ENCODE measurements at regions not wholly inside any gene's neighbourhood (a gene's known extent, or its start where the extent isn't known, plus 50 kb on each side); places are given as distances from the start of the nearest gene placed in this dataset.

DNA sequence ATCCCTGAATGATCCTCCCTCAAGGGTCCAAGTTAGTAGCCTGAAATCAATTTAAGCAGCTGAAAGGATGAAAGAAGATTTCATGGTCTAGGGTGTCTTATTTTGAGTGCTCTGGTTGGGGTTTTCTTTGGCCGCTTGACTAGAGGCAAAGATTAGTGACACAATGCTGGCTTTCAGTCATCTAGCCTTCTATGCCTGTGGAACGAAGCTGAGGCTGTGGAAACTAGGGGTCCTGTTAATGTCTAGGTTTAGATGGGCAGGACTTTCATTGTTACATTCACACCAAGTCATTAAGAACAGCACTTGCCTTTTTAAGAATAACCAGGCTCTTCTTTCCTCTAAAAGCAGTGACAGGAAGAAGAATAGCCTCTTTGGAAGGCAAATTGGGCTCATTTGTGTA lies 253.8 kb upstream of the E2F7 start:
- Histone ChIP-seq H3K9me3 (ENCODE audit: control insufficient read depth, insufficient read depth, low read depth, low read length) (no peaks in the 10 kb centered on the region), H3K4me3 (ENCODE audit: low read depth, low read length) (no peak overlapping the region), H3K36me3 (ENCODE audit: control insufficient read depth in 2 of 2, insufficient read depth in 1 of 2, low read length in 2 of 2) (no peaks in the 10 kb centered on the region), H3K27ac (ENCODE audit: extremely low read depth, low read depth, low read length) (no peak overlapping the region), H3K4me1 (ENCODE audit: control insufficient read depth, insufficient read depth, low read length) (no peaks in the 10 kb centered on the region)
- POLR2A ChIA-PET: no interaction called here
- TF ChIP-seq ZNF223 (tag by site-specific recombination; IDR thresholded peaks at IDR 0.05): no peak
- TF ChIP-seq, protein P1, sequence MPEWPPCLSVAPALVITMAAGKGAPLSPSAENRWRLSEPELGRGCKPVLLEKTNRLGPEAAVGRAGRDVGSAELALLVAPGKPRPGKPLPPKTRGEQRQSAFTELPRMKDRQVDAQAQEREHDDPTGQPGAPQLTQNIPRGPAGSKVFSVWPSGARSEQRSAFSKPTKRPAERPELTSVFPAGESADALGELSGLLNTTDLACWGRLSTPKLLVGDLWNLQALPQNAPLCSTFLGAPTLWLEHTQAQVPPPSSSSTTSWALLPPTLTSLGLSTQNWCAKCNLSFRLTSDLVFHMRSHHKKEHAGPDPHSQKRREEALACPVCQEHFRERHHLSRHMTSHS (tag by site-specific recombination; IDR thresholded peaks at IDR 0.05): no peak
- TF ChIP-seq ZNF529 (tag by site-specific recombination; IDR thresholded peaks at IDR 0.05; ENCODE audit: insufficient replicate concordance): no peak
- TF ChIP-seq ZNF248 (tag by site-specific recombination; IDR thresholded peaks at IDR 0.05): no peak
- TF ChIP-seq, protein P2, sequence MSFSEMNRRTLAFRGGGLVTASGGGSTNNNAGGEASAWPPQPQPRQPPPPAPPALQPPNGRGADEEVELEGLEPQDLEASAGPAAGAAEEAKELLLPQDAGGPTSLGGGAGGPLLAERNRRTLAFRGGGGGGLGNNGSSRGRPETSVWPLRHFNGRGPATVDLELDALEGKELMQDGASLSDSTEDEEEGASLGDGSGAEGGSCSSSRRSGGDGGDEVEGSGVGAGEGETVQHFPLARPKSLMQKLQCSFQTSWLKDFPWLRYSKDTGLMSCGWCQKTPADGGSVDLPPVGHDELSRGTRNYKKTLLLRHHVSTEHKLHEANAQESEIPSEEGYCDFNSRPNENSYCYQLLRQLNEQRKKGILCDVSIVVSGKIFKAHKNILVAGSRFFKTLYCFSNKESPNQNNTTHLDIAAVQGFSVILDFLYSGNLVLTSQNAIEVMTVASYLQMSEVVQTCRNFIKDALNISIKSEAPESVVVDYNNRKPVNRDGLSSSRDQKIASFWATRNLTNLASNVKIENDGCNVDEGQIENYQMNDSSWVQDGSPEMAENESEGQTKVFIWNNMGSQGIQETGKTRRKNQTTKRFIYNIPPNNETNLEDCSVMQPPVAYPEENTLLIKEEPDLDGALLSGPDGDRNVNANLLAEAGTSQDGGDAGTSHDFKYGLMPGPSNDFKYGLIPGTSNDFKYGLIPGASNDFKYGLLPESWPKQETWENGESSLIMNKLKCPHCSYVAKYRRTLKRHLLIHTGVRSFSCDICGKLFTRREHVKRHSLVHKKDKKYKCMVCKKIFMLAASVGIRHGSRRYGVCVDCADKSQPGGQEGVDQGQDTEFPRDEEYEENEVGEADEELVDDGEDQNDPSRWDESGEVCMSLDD (tag by site-specific recombination; IDR thresholded peaks at IDR 0.05): no peak
- TF ChIP-seq ZNF549 (tag by site-specific recombination; IDR thresholded peaks at IDR 0.05): no peak
- TF ChIP-seq ZNF585B (tag by site-specific recombination; IDR thresholded peaks at IDR 0.05): no peak
- TF ChIP-seq ZNF114 (tag by site-specific recombination; IDR thresholded peaks at IDR 0.05): no peak
- TF ChIP-seq ZNF423 (tag by site-specific recombination; IDR thresholded peaks at IDR 0.05): no peak
- no peak for TF ChIP-seq ZNF426 (tag by site-specific recombination; IDR thresholded peaks at IDR 0.05)
- no peak for TF ChIP-seq SCRT1 (tag by site-specific recombination; IDR thresholded peaks at IDR 0.05; ENCODE audit: borderline replicate concordance)
- TF ChIP-seq GLIS2 (tag by site-specific recombination; IDR thresholded peaks at IDR 0.05): no peak
- TF ChIP-seq ZNF701 (tag by site-specific recombination; IDR thresholded peaks at IDR 0.05): no peak
- TF ChIP-seq GFI1B (tag by site-specific recombination; IDR thresholded peaks at IDR 0.05): no peak
- CTCF ChIA-PET: interaction anchor here (0.6 kb wide), 1 partner anchor 171 kb away, joined by 3 read pairs; no protein-coding TSS in a partner anchor

DNA sequence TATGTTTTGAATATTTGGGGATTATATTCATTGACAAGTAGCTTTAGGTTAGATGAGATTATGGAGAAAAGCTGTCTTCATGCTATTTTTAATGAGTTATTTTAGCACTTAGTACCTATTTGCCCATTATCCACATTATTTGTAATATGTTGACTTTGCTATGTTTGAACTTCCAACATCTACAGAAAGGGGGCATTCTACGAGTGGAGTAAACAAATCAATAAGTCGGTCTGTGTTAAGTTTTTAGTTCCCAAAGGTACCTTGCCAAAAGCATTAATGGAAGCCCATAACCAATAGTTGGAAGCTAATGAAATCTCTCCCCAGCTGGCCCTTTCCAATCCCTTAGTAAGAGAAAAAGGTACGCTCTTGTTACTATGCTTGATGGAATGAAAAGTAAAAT lies 250.0 kb upstream of the E2F7 start:
- no peaks in the 10 kb centered on the region for H3K4me1 ChIP-seq (ENCODE audit: control insufficient read depth, insufficient read depth, low read length)
- H3K9me3 ChIP-seq (ENCODE audit: control insufficient read depth, insufficient read depth, low read depth, low read length): no peaks in the 10 kb centered on the region
- no peaks in the 10 kb centered on the region for H3K36me3 ChIP-seq (ENCODE audit: control insufficient read depth in 2 of 2, insufficient read depth in 1 of 2, low read length in 2 of 2)
- H3K4me3 ChIP-seq (ENCODE audit: low read depth, low read length): no peak overlapping the region
- ChIA-PET CTCF (interaction anchor here (0.6 to 2.9 kb wide), 3 partner anchors 10 to 18 kb away, joined by 3 to 13 read pairs (median 4); no protein-coding TSS in a partner anchor), POLR2A (no interaction called here)
- no peak overlapping the region for H3K27ac ChIP-seq (ENCODE audit: extremely low read depth, low read depth, low read length)
- TF ChIP-seq ZNF266 (tag by site-specific recombination; IDR thresholded peaks at IDR 0.05; ENCODE audit: low read depth) (no peak), ZSCAN16 (tag by site-specific recombination; IDR thresholded peaks at IDR 0.05) (no peak), ZNF211 (tag by site-specific recombination; IDR thresholded peaks at IDR 0.05; ENCODE audit: low read depth) (no peak), KLF8 (tag by site-specific recombination; IDR thresholded peaks at IDR 0.05) (no peak), ZXDB (tag by site-specific recombination; IDR thresholded peaks at IDR 0.05) (no peak), ZNF239 (tag by site-specific recombination; IDR thresholded peaks at IDR 0.05) (no peak), ZBTB1 (tag by site-specific recombination; IDR thresholded peaks at IDR 0.05) (no peak), ZNF626 (tag by site-specific recombination; IDR thresholded peaks at IDR 0.05) (no peak), ZNF112 (tag by site-specific recombination; IDR thresholded peaks at IDR 0.05) (no peak), SP3 (tag by site-specific recombination; IDR thresholded peaks at IDR 0.05) (no peak), RBAK (tag by site-specific recombination; IDR thresholded peaks at IDR 0.05) (no peak), ZNF221 (tag by site-specific recombination; IDR thresholded peaks at IDR 0.05; ENCODE audit: borderline replicate concordance) (no peak), ZNF549 (tag by site-specific recombination; IDR thresholded peaks at IDR 0.05) (no peak), ZNF16 (tag by site-specific recombination; IDR thresholded peaks at IDR 0.05; ENCODE audit: low read depth) (no peak), ZBTB17 (tag by site-specific recombination; IDR thresholded peaks at IDR 0.05) (no peak), ZNF302 (tag by site-specific recombination; IDR thresholded peaks at IDR 0.05; ENCODE audit: low read depth) (no peak)
- TF ChIP-seq, protein P3, sequence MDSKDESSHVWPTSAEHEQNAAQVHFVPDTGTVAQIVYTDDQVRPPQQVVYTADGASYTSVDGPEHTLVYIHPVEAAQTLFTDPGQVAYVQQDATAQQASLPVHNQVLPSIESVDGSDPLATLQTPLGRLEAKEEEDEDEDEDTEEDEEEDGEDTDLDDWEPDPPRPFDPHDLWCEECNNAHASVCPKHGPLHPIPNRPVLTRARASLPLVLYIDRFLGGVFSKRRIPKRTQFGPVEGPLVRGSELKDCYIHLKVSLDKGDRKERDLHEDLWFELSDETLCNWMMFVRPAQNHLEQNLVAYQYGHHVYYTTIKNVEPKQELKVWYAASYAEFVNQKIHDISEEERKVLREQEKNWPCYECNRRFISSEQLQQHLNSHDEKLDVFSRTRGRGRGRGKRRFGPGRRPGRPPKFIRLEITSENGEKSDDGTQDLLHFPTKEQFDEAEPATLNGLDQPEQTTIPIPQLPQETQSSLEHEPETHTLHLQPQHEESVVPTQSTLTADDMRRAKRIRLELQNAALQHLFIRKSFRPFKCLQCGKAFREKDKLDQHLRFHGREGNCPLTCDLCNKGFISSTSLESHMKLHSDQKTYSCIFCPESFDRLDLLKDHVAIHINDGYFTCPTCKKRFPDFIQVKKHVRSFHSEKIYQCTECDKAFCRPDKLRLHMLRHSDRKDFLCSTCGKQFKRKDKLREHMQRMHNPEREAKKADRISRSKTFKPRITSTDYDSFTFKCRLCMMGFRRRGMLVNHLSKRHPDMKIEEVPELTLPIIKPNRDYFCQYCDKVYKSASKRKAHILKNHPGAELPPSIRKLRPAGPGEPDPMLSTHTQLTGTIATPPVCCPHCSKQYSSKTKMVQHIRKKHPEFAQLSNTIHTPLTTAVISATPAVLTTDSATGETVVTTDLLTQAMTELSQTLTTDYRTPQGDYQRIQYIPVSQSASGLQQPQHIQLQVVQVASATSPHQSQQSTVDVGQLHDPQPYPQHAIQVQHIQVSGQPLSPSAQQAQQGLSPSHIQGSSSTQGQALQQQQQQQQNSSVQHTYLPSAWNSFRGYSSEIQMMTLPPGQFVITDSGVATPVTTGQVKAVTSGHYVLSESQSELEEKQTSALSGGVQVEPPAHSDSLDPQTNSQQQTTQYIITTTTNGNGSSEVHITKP (tag by site-specific recombination; IDR thresholded peaks at IDR 0.05): no peak

All from HEK293 (cell line).